Calu3 (cell line): ENCODE measurements at regions not wholly inside any gene's neighbourhood (a gene's known extent, or its start where the extent isn't known, plus 50 kb on each side); places are given as distances from the start of the nearest gene placed in this dataset.

Experiments used
- BruUV-seq: library from RNA; stranded (reverse); fragments of 400-500 nt; replicated peaks from 2 replicates; lab custom pipeline; 2021; lab: Mats Ljungman, UMichigan
- CTCF ChIA-PET: fragments of 300-600 bp; sonication (Branson Sonifier 250); formaldehyde crosslinking; loops from one replicate; lab custom pipeline; 2022; ENCODE audit warnings: antibody characterized with exemption; lab: Charles Lee
- DNase-seq: peaks from one replicate; pipeline ENCODE4 v3.0.0; 2022
- H3K27ac Mint-ChIP-seq: one replicate; pipeline ENCODE4 v1.8.0; 2022; ENCODE audit warnings: mixed read lengths; ENCODE audit not compliant: unreplicated experiment
- H3K27me3 Mint-ChIP-seq: one replicate; pipeline ENCODE4 v1.8.0; 2022; ENCODE audit warnings: mixed read lengths; ENCODE audit not compliant: unreplicated experiment
- H3K36me3 Mint-ChIP-seq: one replicate; pipeline ENCODE4 v1.8.0; 2022; ENCODE audit warnings: mild to moderate bottlenecking, moderate library complexity, mixed read lengths; ENCODE audit not compliant: insufficient read depth, unreplicated experiment
- H3K4me1 Mint-ChIP-seq: one replicate; pipeline ENCODE4 v1.8.0; 2022; ENCODE audit warnings: mild to moderate bottlenecking, low read depth, mixed read lengths; ENCODE audit not compliant: unreplicated experiment
- H3K4me3 Mint-ChIP-seq: one replicate; pipeline ENCODE4 v1.8.0; 2022; ENCODE audit warnings: mild to moderate bottlenecking, low read depth, moderate library complexity, mixed read lengths; ENCODE audit not compliant: unreplicated experiment
- H3K9me3 Mint-ChIP-seq: one replicate; pipeline ENCODE4 v1.8.0; 2022; ENCODE audit warnings: low read depth, mixed read lengths; ENCODE audit not compliant: unreplicated experiment
- intact Hi-C: fragments of 100-400 bp; cut with micrococcal nuclease; formaldehyde crosslinking; loops from one replicate; pipeline ENCODE4 v1.10.0; 2022; ENCODE audit not compliant: unreplicated experiment
- TF ChIP-seq, protein P1 (sequence below): fragments of 200-600 bp; IDR thresholded peaks from one replicate; pipeline ENCODE4 v1.8.0; 2022; ENCODE audit warnings: antibody characterized with exemption; ENCODE audit not compliant: unreplicated experiment

DNA sequence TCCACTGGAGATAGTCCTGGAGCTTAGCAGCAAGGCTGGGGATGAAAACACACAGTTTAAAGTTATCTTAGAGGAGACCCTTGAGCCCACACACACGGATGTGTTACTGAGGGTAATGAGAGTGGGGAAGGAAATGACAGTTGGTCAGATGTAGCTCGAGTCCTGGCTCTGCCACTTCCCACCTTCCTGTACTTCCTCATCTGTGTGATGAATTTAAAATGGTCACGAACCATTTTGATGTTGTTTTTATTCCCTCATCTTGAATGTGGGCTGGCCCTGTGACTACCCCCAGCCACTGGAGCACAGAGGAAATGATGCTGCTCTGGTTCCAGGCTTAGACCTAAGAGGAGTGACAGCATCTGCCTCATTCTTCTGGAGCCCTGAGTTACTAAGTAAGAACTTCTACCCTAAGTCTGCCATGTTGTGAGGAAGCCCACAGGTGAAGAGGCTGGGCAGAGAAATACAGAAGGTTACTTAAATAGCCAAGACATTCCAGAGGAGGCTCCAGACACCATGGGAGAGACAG is 141.2 kb downstream of the NRN1 start:
- Mint-ChIP-seq H3K4me3 (no peak overlapping the region), H3K27ac (peak overlapping the region; percentile 52), H3K27me3 (no peaks in the 10 kb centered on the region), H3K36me3 (no peaks in the 10 kb centered on the region), H3K9me3 (peaks cover 7% of the 10 kb centered on the region), H3K4me1 (peaks cover 9% of the 10 kb centered on the region)
- no peak for DNase-seq
- no TSS peak for BruUV-seq
- intact Hi-C loops: no loop called here
- CTCF ChIA-PET: no interaction called here
- TF ChIP-seq, protein P1, sequence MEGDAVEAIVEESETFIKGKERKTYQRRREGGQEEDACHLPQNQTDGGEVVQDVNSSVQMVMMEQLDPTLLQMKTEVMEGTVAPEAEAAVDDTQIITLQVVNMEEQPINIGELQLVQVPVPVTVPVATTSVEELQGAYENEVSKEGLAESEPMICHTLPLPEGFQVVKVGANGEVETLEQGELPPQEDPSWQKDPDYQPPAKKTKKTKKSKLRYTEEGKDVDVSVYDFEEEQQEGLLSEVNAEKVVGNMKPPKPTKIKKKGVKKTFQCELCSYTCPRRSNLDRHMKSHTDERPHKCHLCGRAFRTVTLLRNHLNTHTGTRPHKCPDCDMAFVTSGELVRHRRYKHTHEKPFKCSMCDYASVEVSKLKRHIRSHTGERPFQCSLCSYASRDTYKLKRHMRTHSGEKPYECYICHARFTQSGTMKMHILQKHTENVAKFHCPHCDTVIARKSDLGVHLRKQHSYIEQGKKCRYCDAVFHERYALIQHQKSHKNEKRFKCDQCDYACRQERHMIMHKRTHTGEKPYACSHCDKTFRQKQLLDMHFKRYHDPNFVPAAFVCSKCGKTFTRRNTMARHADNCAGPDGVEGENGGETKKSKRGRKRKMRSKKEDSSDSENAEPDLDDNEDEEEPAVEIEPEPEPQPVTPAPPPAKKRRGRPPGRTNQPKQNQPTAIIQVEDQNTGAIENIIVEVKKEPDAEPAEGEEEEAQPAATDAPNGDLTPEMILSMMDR: no peak

DNA sequence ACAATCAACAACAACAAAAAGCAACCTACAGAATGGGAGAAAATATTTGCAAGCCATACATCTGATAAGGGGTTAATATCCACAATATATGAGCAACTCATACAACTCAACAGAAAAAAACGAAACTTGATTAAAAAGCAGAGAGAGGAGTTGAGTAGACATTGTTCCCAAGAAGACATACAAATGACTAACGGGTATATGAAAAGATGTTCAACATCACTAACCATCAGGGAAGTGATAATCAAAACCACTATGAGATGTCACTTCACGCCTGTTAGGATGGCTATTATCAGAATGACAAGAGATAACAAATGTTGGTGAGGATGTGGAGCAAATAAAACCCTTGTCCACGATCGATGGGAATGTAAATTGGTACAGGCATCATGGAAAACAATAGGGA is 145.9 kb downstream of the NRN1 start:
- BruUV-seq: no TSS peak
- no peaks in the 10 kb centered on the region for H3K27me3 Mint-ChIP-seq
- H3K4me1 Mint-ChIP-seq: no peaks in the 10 kb centered on the region
- CTCF ChIA-PET: no interaction called here
- intact Hi-C loops: no loop called here
- H3K9me3 Mint-ChIP-seq: peaks cover 7% of the 10 kb centered on the region
- H3K4me3 Mint-ChIP-seq: no peak overlapping the region
- TF ChIP-seq, protein P1: no peak
- DNase-seq: no peak
- H3K36me3 Mint-ChIP-seq: no peaks in the 10 kb centered on the region
- H3K27ac Mint-ChIP-seq: no peak overlapping the region

DNA sequence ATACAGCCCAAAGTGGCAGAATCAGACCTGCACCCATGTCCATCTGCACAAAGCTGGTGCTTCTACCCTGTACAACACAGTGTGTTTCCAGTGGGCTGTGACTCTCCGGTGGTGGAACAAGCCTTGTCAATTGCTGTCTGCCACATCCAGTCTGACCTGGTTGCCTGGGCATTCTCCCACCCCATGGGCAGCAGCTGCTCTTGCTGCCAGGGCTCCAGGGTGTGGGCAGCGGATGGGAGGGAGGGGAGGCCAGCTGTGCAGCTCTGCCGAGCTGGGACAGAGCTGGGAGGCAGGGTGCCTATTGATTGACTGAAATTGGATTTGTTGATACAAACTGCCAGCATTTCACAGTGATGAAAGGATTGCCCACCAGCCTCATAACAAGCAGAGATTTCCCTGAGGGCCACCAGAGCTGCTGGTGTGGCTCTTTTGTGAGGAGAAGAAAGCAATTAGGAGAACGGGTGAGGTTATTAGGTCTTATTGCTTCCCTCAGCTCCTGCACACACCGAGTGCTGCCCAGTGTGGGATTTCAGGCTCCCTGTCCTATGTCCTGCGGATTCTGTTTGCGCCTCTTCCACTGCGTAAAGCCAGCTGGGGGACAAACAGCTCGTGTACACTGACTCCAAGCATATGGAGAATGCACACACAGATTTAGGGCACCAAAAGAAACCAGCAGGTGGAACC is 150.8 kb downstream of the NRN1 start:
- intact Hi-C loops: no loop called here
- Mint-ChIP-seq H3K36me3 (no peaks in the 10 kb centered on the region), H3K4me1 (no peaks in the 10 kb centered on the region), H3K27me3 (peaks cover 24% of the 10 kb centered on the region), H3K4me3 (no peak overlapping the region), H3K9me3 (no peaks in the 10 kb centered on the region), H3K27ac (no peak overlapping the region)
- DNase-seq: no peak
- TF ChIP-seq, protein P1: no peak
- BruUV-seq: no TSS peak
- CTCF ChIA-PET: no interaction called here

- no TSS peak for BruUV-seq
- Mint-ChIP-seq H3K27me3 (peaks cover 31% of the 10 kb centered on the region), H3K4me1 (no peaks in the 10 kb centered on the region), H3K27ac (no peak overlapping the region), H3K36me3 (no peaks in the 10 kb centered on the region), H3K9me3 (no peaks in the 10 kb centered on the region), H3K4me3 (no peak overlapping the region)
- DNase-seq: no peak
- TF ChIP-seq, protein P1: no peak
- CTCF ChIA-PET: no interaction called here
- intact Hi-C loops: no loop called here
Measured at GRCh38 chr6:5854899-5855298, 151.8 kb downstream of the NRN1 start.
